IPS-15b (cell line): ENCODE measurements at regions not wholly inside any gene's neighbourhood (a gene's known extent, or its start where the extent isn't known, plus 50 kb on each side); places are given as distances from the start of the nearest gene placed in this dataset.
"Not testable (repeated sequence)": the region's sequence is repeated elsewhere in the genome, so short reads cannot be mapped to it uniquely, and the experiment has no call there.

Source experiments
- H3K27me3 ChIP-seq: one replicate; pipeline ENCODE4 v1.6.1; 2013; ENCODE audit warnings: low read length; ENCODE audit not compliant: control insufficient read depth, insufficient read depth
- H3K36me3 ChIP-seq: one replicate; pipeline ENCODE4 v1.6.1; 2013; ENCODE audit warnings: low read length; ENCODE audit not compliant: control insufficient read depth, insufficient read depth
- H3K4me1 ChIP-seq: one replicate; pipeline ENCODE4 v1.6.1; 2013; ENCODE audit warnings: mild to moderate bottlenecking, low read length; ENCODE audit not compliant: control insufficient read depth, insufficient read depth
- H3K4me3 ChIP-seq: one replicate; pipeline ENCODE4 v1.5.1; 2013; ENCODE audit warnings: low read depth, low read length
- H3K9ac ChIP-seq: one replicate; pipeline ENCODE4 v1.6.1; 2013; ENCODE audit warnings: low read depth, mild to moderate bottlenecking, low read length
- H3K9me3 ChIP-seq: one replicate; pipeline ENCODE4 v1.6.1; 2013; ENCODE audit warnings: mild to moderate bottlenecking, low read length; ENCODE audit not compliant: control insufficient read depth, insufficient read depth

DNA sequence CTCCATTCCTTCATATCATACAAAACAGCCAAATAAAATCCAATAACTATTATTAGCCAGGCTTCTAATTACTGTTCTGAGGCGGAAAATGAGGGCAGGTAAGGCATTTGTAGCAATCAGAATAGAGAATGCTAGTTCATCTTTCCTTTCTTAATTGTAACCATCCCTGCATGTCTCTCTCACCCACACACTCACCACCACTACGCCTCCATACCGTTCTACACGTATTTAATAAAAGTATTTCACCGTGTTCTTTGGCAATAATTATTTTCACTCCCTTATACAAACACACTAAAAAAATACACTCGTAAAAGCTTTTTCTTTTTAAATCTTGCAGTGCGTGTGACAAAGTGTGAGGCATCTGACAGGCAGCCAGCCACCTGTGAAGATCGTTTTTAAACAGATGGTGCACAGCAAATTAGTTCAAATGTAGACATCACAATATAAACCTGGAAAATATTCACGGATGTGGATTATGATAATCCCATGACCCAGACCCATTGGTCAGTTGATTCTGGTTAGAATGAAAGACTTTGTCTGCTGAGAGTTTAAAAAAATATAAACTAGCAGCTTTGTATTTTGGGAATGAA, 653.6 kb downstream of the REEP3 start:
- Histone ChIP-seq H3K4me1 (no peaks in the 10 kb centered on the region), H3K4me3 (no peak overlapping the region), H3K27me3 (no peaks in the 10 kb centered on the region), H3K36me3 (no peaks in the 10 kb centered on the region), H3K9ac (no peak overlapping the region), H3K9me3 (no peaks in the 10 kb centered on the region)

DNA sequence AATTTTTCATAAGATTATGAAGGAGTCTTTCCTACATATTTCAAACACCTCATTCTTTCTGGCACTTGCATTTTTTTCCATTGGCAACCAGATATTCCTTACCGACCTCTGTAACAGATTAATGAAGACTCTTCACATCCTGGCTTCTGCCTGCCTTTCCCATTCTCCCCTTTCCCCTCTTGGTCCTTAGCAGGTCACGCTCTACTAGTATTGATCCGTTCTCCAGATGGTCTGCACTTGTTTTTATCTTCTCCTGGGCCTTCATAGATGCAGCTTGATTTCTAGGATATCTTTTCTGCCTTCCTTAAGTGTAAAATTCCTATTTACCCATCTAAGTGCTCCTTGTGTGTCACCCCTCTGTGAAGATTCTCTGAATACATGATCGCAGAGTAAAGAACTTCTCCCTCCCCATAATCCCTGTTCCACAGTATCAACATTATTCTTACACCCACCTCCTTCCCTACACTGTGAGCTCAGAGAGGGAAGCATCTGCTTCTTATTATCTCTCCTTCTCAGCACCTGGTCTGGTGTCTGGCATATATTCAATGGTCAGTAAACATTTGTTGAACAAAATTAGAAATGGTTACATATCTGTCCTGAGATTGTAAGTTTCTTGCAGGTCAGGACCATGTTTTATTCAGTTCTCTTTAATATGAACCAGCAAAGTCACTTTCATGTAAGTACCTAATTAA, 654.2 kb downstream of the REEP3 start:
- no peak overlapping the region for H3K9ac ChIP-seq
- no peaks in the 10 kb centered on the region for H3K36me3 ChIP-seq
- no peaks in the 10 kb centered on the region for H3K4me1 ChIP-seq
- H3K9me3 ChIP-seq = no peaks in the 10 kb centered on the region
- no peak overlapping the region for H3K4me3 ChIP-seq
- H3K27me3 ChIP-seq = no peaks in the 10 kb centered on the region

GRCh38 chr10:64182671-64183070, 661.5 kb downstream of the REEP3 start:
- H3K27me3 ChIP-seq = no peaks in the 10 kb centered on the region
- H3K36me3 ChIP-seq = no peaks in the 10 kb centered on the region
- no peak overlapping the region for H3K4me3 ChIP-seq
- H3K9me3 ChIP-seq = no peaks in the 10 kb centered on the region
- H3K4me1 ChIP-seq = no peaks in the 10 kb centered on the region
- no peak overlapping the region for H3K9ac ChIP-seq

DNA sequence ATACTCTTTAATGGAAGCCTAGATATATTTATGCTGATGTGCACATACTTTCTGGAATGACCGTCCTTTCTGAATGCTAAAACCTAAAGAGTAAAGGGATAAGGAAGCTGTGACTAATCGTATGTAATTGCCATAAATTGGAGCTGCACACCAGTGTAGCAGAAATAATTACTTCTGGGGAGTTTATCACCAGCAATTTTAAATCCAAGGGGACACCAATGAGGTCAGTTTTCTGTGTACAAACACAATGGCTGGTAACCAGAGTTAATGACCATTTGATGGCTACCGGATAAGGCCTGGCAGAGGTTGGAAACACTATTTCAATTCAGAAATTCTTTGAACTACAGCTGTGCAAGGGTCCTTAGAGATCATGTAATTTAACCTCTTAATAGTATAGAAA, 670.1 kb downstream of the REEP3 start:
- Histone ChIP-seq H3K9ac (no peak overlapping the region), H3K36me3 (no peaks in the 10 kb centered on the region), H3K4me1 (no peaks in the 10 kb centered on the region), H3K4me3 (no peak overlapping the region), H3K27me3 (no peaks in the 10 kb centered on the region), H3K9me3 (no peaks in the 10 kb centered on the region)

- Histone ChIP-seq H3K9me3 (no peaks in the 10 kb centered on the region), H3K4me3 (no peak overlapping the region), H3K36me3 (no peaks in the 10 kb centered on the region), H3K4me1 (no peaks in the 10 kb centered on the region), H3K27me3 (no peaks in the 10 kb centered on the region), H3K9ac (no peak overlapping the region)
Measured at GRCh38 chr10:64196638-64197315, 675.6 kb downstream of the REEP3 start.

DNA sequence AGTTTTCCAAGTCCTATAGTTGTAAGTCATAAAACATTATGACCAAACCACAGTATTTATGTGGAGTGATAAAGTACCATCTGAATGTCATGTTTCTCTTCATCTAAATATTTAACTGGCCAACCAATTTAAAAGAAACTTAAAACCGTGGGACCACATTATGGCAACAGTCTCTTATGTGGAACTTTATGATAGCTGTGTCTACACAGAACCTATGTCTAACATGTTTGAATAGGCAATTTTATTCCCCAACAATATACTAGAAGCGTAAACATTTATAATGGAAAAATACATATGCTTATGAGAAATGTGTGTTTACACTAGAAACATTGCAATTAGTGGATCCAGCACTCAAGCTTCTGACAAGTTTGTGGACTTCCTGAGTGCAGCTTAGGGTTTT, 680.7 kb downstream of the REEP3 start:
- no peaks in the 10 kb centered on the region for H3K4me1 ChIP-seq
- no peaks in the 10 kb centered on the region for H3K36me3 ChIP-seq
- no peaks in the 10 kb centered on the region for H3K9me3 ChIP-seq
- no peak overlapping the region for H3K9ac ChIP-seq
- no peak overlapping the region for H3K4me3 ChIP-seq
- no peaks in the 10 kb centered on the region for H3K27me3 ChIP-seq

DNA sequence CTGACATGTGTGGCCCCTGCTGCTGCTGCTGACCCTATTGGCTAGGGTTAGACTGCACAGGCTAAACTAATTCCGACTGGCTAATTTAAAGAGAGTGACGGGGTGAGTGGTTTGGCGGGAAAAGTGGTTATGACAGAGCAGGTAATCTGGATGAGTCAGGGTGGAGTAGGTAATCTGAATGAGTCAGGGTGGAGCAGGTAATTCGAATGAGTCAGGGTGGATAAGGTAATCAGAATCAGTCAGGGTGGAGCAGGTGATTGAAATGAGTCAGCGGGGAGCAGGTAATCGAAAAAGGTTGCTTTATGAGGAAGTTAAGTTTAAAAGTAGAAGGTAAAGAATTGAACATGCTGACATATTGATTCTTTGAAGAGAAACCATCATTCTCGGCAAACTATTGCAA, 683.3 kb downstream of the REEP3 start:
- H3K4me3 ChIP-seq, H3K9me3 ChIP-seq, H3K27me3 ChIP-seq, H3K9ac ChIP-seq, H3K4me1 ChIP-seq, H3K36me3 ChIP-seq: not testable (repeated sequence)

DNA sequence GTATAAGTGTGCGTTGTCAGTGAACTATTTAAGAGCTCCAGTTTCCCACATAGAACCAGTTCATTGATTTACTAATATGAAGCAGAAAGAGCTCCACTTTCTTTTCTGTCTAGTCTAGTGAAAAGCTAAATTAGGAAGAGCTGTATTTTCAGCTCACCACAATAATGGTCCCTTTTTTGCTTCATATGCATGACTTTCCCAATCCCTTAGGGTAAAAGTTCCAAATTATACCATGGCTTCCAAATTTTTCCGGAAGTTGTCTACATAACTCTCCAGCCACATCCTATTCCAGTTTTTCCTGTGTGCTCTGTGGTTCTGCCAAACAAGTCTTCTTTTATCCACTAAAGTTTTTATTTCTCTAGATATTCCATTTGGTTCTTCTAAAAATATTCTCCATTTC, 685.2 kb downstream of the REEP3 start:
- no peak overlapping the region for H3K4me3 ChIP-seq
- H3K27me3 ChIP-seq = no peaks in the 10 kb centered on the region
- H3K4me1 ChIP-seq = no peaks in the 10 kb centered on the region
- H3K9ac ChIP-seq = no peak overlapping the region
- no peaks in the 10 kb centered on the region for H3K9me3 ChIP-seq
- no peaks in the 10 kb centered on the region for H3K36me3 ChIP-seq

DNA sequence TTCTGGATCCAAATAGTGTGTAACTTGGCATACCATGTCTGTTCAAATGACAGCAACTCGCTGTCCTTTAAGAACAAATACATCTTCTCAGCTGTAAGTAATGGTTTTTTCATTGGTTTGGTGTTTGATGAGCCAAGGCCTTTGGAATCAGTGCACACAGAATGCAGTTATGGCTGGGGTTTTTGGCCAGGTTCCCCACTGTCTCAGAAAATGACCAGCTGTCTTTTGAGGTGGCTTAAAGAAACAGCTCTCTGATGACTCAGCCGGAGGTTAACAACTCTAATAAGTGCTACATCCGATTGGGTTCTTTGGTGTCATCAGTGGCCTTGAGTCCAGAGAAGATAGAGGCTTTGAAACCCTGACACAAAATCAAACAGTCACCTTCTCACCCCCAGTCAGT, 688.4 kb downstream of the REEP3 start:
- H3K9ac ChIP-seq = no peak overlapping the region
- H3K36me3 ChIP-seq = no peaks in the 10 kb centered on the region

DNA sequence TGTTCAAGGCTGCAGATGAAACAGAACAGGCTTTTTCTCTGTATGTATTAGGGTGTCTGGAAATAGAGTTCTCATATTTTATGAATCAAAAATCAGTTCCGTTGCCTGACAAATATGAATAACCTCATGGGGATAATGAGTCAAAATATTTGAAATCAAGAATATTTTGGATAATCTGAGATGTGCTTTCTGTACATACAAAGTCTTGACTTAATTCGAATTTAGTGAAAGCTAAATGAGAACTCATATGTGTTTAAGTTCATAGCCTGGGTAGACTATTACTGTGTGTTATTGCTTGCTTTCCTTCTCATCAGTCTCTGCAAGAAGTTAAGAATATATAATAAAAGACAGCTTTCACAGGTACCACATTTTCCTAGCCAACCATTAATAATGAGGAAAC, 689.0 kb downstream of the REEP3 start:
- Histone ChIP-seq H3K4me1 (no peaks in the 10 kb centered on the region), H3K36me3 (no peaks in the 10 kb centered on the region), H3K27me3 (no peaks in the 10 kb centered on the region), H3K4me3 (no peak overlapping the region), H3K9ac (no peak overlapping the region), H3K9me3 (no peaks in the 10 kb centered on the region)

More for the DNA sequence above, 688.4 kb downstream of the REEP3 start:
- no peaks in the 10 kb centered on the region for H3K9me3 ChIP-seq
- no peaks in the 10 kb centered on the region for H3K4me1 ChIP-seq
- H3K4me3 ChIP-seq = no peak overlapping the region
- no peaks in the 10 kb centered on the region for H3K27me3 ChIP-seq

- H3K4me1 ChIP-seq = no peaks in the 10 kb centered on the region
- no peak overlapping the region for H3K9ac ChIP-seq
- H3K4me3 ChIP-seq = no peak overlapping the region
- H3K36me3 ChIP-seq = no peaks in the 10 kb centered on the region
- no peaks in the 10 kb centered on the region for H3K9me3 ChIP-seq
- no peaks in the 10 kb centered on the region for H3K27me3 ChIP-seq
Measured at GRCh38 chr10:64211466-64211865, 690.3 kb downstream of the REEP3 start.

DNA sequence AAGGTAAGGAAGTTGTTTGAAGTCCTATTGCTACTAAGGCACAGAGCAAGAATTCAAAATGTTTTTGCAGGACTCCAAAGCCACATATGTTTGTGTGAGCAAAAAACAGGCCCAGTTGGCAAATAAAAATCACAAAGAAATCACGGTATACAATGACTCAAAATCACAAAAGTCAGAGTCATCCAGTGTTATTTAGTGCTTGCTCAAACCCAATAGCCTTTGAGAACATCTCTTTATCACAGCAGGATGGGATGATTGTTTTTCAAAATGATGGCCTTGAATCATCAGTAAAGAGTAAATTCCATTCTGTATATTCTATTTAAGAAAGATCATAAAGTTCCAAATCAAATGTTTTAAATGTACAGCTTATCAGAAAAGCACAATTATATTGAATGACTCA, 693.9 kb downstream of the REEP3 start:
- no peak overlapping the region for H3K9ac ChIP-seq
- H3K4me1 ChIP-seq = no peaks in the 10 kb centered on the region
- H3K27me3 ChIP-seq = no peaks in the 10 kb centered on the region
- no peaks in the 10 kb centered on the region for H3K9me3 ChIP-seq
- H3K36me3 ChIP-seq = no peaks in the 10 kb centered on the region
- no peak overlapping the region for H3K4me3 ChIP-seq
